ENCODE measurements at regions not wholly inside any gene's neighbourhood (a gene's known extent, or its start where the extent isn't known, plus 50 kb on each side); places are given as distances from the start of the nearest gene placed in this dataset.

DNA sequence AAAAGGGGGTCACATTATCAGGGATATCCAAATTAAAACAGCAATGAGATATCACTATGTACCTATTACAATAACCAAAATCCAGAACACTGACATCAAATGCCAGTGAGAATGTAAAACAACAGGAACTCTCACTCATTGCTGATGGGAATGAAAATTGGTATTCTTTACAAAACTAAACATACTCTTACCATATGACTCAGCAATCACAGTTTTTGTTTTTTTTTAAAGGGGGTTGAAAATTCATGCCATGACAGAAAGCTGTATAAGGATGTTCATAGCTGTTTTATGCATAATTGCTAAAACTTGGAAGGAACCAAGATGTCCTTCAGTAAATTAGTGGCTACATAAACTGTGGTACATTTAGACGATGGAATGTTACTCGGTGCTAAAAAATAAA lies 71.6 kb upstream of the SLITRK1 start:
- DNase-seq (ENCODE audit: low read depth in 2 of 2), result no peak

DNA sequence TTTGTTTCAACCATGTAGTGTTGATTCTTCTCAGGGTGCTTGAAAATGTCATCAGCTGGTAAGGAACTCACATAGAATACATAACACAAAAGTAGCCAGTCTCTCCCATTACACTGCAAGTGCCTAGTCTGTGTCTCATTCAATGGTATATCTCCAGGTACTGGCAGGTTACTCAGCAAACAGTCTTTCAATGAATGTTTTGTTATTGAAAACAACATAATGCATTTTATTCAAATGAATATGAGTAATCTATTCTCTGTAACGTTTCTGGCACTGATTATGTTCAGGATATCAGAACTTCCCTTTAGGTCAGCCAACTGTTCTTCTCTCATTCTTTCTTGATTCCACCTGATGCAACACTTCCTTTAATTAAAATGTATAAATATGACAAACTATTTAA lies 68.0 kb upstream of the SLITRK1 start:
- no peak for DNase-seq (ENCODE audit: low read depth in 2 of 2)

DNA sequence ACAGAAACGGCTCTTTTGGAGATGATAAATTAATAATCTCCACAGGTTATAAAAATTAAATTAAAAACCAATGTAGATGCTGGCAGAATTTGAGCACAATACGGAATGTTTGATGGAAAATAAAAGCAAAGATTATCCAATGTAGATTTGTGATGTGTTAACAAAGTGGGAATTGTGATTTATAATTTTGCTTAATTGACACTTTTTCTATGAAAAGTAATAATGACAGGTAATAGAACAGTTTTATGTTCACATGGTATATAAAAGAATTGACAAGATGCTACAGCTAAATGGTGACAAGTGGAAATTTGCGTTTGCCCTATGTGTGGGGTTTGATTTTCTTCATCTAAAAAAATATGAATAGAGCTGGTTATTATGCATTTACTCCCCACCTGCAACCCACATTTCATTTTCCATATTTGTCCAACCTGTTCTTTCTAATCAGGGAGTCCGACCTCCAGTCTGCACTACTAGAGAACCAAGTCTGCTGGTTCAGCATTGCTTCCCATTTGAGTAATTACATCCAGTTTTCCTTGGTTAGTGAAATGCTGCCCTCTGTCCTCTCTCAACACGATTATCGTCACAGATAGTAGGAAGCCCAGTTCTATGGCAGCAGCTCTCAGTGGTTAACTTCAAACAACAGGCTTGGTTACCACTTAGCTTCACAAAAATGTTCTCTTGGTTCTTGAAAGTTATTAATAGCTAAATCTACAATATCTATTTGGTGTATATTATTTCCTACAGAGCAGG lies 61.4 kb upstream of the SLITRK1 start:
- DNase-seq (ENCODE audit: low read depth in 2 of 2), result no peak

DNA sequence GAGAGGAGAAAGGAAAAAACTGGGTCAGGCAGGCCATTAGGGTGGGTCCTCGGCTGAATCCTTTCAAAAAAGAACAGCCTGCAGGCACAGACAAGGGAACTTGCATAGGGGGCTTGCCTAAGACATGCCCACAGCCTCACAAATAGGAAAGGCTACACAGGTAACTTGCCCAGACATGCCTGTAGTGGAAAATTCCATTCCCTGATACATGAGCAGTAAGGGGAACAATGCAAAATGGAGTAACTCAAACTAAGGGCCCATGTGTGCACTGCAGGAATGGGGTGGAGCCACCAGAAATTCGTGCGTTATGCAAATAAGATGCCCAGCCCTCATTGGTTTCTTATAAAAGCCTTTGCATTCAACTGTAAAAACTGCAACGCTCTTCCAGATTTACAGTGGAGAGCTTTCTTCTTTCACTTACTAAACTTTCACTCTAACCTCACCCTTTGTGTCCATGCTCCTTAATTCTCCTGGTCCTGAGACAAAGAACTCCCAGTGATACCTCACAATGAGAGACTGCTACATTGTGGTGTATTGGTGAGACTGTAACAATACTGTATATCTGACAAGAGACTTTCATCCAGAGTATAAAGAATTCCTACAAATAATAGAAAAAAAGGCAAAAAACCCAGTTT lies 59.5 kb upstream of the SLITRK1 start:
- DNase-seq (ENCODE audit: low read depth in 2 of 2), result no peak

DNA sequence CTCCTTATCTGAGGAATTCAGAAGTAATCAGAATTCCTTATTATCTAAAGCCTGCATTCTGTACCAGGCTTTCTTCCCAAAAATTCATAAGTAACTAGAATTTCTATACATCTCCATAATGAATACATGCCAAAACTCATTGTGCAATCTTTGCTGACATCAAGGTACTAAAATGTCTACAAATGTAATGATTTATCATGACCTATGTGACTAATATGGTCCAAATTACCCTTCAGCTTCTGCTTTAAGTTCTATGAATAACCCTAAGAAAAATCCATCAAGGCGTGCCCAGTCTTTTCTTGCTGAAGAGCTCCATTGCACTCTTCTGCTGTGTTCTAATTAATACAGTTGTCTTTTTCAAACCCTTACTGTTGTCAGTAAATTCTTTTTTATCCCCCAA lies 58.5 kb upstream of the SLITRK1 start:
- DNase-seq (ENCODE audit: low read depth in 2 of 2), result no peak

DNA sequence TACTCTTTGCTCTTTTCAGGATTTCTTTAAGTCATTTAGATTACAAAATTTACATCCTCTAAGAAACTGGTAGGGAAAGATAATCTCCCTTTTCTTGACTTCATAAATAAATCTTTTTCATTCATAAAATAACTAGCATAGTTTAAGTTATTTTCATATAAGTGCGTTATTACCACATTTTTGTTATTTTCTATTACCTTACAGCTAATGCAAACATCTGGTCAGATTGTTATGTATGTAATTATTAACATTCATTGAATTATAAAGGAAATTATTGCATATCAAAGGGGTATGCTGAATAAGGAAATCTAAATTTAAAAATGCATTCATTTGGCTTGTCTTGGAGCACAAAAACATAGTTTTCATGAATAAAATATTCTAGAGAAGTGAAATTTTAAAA lies 55.3 kb upstream of the SLITRK1 start:
- DNase-seq (ENCODE audit: low read depth in 2 of 2), result no peak

DNA sequence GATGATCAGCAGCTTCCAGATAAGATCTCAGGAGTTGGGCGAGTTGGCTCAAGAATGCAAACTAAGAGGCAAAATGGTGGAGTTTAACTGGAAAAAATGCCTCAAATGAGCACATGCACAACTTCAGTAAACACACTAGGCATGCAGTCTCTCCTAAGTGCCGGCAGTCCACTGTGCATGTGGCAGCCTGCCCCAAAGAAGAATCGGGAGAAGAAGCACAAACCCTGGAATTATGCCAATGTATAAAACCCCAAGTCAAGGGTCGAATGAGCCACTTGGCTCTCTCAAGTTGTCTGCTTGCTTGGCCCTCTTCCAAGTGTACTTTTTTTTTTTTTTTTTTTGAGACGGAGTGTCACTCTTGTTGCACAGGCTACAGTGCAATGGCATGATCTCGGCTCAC lies 53.3 kb upstream of the SLITRK1 start:
- no peak for DNase-seq (ENCODE audit: low read depth in 2 of 2)
